SK-N-SH (cell line): ENCODE measurements at regions not wholly inside any gene's neighbourhood (a gene's known extent, or its start where the extent isn't known, plus 50 kb on each side); places are given as distances from the start of the nearest gene placed in this dataset.

Experiments
- CTCF ChIA-PET: fragments of 300-600, 350-600 bp; formaldehyde crosslinking; extraction: SDS; loops from one replicate; lab custom pipeline; 2021; lab: Yijun Ruan, JAX
- POLR2A ChIA-PET: fragments of 350-600 bp; sonication (Branson Sonifier 250); formaldehyde crosslinking; extraction: SDS; loops from one replicate; lab custom pipeline; 2020; ENCODE audit warnings: antibody characterized with exemption, inconsistent platforms; lab: Yijun Ruan, JAX
- DNase-seq: peaks from one replicate; pipeline ENCODE4 v3.0.0; 2012
- H2AFZ ChIP-seq: fragments of 200-600 bp; sonication (generic); 2 replicates; pipeline ENCODE4 v1.8.1; 2016; ENCODE audit warnings: antibody characterized with exemption, mild to moderate bottlenecking, low read depth
- H3F3A ChIP-seq: fragments of 200-600 bp; sonication (generic); replicated peaks from 2 replicates; pipeline ENCODE3; 2016; ENCODE audit warnings: antibody characterized with exemption, mild to moderate bottlenecking; ENCODE audit not compliant: insufficient read depth
- H3K27ac ChIP-seq, 2 experiments: fragments of 200-500 bp in 1 of 2; fragments of 200-600 bp in 1 of 2; sonication (Bioruptor generic) in 1 of 2; sonication (generic), shearing (Covaris generic) in 1 of 2; 2 replicates each; pipeline versions ENCODE4 v1.5.1 to v1.6.1; 2014 to 2016; ENCODE audit warnings: low read depth in 2 of 2, inconsistent platforms in 1 of 2, low read length in 1 of 2, mild to moderate bottlenecking in 1 of 2, mixed read lengths in 1 of 2
- H3K27me3 ChIP-seq: fragments of 200-600 bp; sonication (generic), shearing (Covaris generic); 2 replicates; pipeline ENCODE4 v1.6.1; 2016; ENCODE audit warnings: mixed run types; ENCODE audit not compliant: insufficient read depth
- H3K36me3 ChIP-seq, 2 experiments: fragments of 200-500 bp in 1 of 2; fragments of 200-600 bp in 1 of 2; sonication (Bioruptor generic) in 1 of 2; sonication (generic) in 1 of 2; replicated peaks in 1 of 2; 2 replicates each; pipeline versions ENCODE3 to v1.5.1; 2014 to 2016; ENCODE audit warnings: low read length in 1 of 2, mild to moderate bottlenecking in 1 of 2; ENCODE audit not compliant: insufficient read depth in 2 of 2, control insufficient read depth in 1 of 2
- H3K4me1 ChIP-seq, 2 experiments: fragments of 200-500 bp in 1 of 2; fragments of 200-600 bp in 1 of 2; sonication (Bioruptor generic) in 1 of 2; sonication (generic), shearing (Covaris generic) in 1 of 2; 2 replicates each; pipeline versions ENCODE4 v1.5.1 to v1.6.1; 2014 to 2016; ENCODE audit warnings: low read depth in 1 of 2, low read length in 1 of 2, mixed run types in 1 of 2; ENCODE audit not compliant: insufficient read depth in 2 of 2, control insufficient read depth in 1 of 2
- H3K4me2 ChIP-seq: fragments of 200-600 bp; sonication (generic), shearing (Covaris generic); 2 replicates; pipeline ENCODE4 v1.6.1; 2017; ENCODE audit warnings: mixed run types
- H3K4me3 ChIP-seq, 2 experiments: fragments of 200-500 bp in 1 of 2; fragments of 200-600 bp in 1 of 2; sonication (Bioruptor generic) in 1 of 2; sonication (generic), shearing (Covaris generic) in 1 of 2; 2 replicates each; pipeline versions ENCODE4 v1.5.1 to v1.8.1; 2014 to 2016; ENCODE audit warnings: low read depth in 2 of 2, inconsistent platforms in 1 of 2, low read length in 1 of 2, mild to moderate bottlenecking in 1 of 2, mixed read lengths in 1 of 2, moderate library complexity in 1 of 2
- H3K79me2 ChIP-seq: fragments of 200-600 bp; sonication (generic); 2 replicates; pipeline ENCODE4 v1.8.1; 2017; ENCODE audit warnings: mild to moderate bottlenecking; ENCODE audit not compliant: insufficient read depth
- H3K9ac ChIP-seq: fragments of 200-600 bp; sonication (generic); 2 replicates; pipeline ENCODE4 v1.6.1; 2017; ENCODE audit warnings: mixed run types
- H3K9me2 ChIP-seq: fragments of 200-600 bp; sonication (generic); 2 replicates; pipeline ENCODE4 v1.6.1; 2017; ENCODE audit warnings: mixed run types
- H3K9me3 ChIP-seq: fragments of 200-600 bp; sonication (generic); 2 replicates; pipeline ENCODE4 v1.6.1; 2017; ENCODE audit warnings: mixed run types, mild to moderate bottlenecking, moderate library complexity
- H4K20me1 ChIP-seq: fragments of 200-600 bp; sonication (generic); 2 replicates; pipeline ENCODE4 v1.6.1; 2017; ENCODE audit warnings: mild to moderate bottlenecking, mixed run types; ENCODE audit not compliant: insufficient read depth
- CHD2 ChIP-seq: fragments of 150-350 bp; IDR thresholded peaks from 2 replicates; pipeline ENCODE4 v1.6.1; 2018; ENCODE audit warnings: low read length; ENCODE audit not compliant: partially characterized antibody
- CTCF ChIP-seq: fragments of 200-600 bp; sonication (generic); IDR thresholded peaks from 2 replicates; pipeline ENCODE4 v1.6.1; 2017; ENCODE audit warnings: antibody characterized with exemption, mild to moderate bottlenecking, moderate library complexity
- EP300 ChIP-seq, 2 experiments: IDR thresholded peaks; 2 replicates each; pipeline versions ENCODE4 v1.4.0 to v1.6.1; 2012; ENCODE audit warnings: borderline replicate concordance in 1 of 2, low read depth in 1 of 2, low read length in 1 of 2
- EZH2phosphoT487 ChIP-seq: fragments of 200-600 bp; sonication (generic); IDR thresholded peaks from 2 replicates; pipeline ENCODE4 v1.6.1; 2017; ENCODE audit warnings: low read depth, mixed run types, mild to moderate bottlenecking, antibody characterized with exemption, moderate library complexity, borderline replicate concordance
- FOSL2 ChIP-seq: IDR thresholded peaks from 2 replicates; pipeline ENCODE4 v1.4.0; 2012; ENCODE audit warnings: low read depth, mild to moderate bottlenecking, moderate library complexity, borderline replicate concordance
- IRF3 ChIP-seq: fragments of 150-350 bp; IDR thresholded peaks from 2 replicates; pipeline ENCODE4 v1.6.1; 2016; ENCODE audit warnings: mild to moderate bottlenecking, low read depth, low read length
- POLR2AphosphoS5 ChIP-seq: IDR thresholded peaks from 2 replicates; pipeline ENCODE4 v1.6.1; 2012; ENCODE audit warnings: low read depth, low read length
- RFX5 ChIP-seq: IDR thresholded peaks from 2 replicates; pipeline ENCODE4 v1.6.1; 2012; ENCODE audit warnings: mild to moderate bottlenecking, improper control_type of control experiment, low read length
- TCF12 ChIP-seq: IDR thresholded peaks from 2 replicates; pipeline ENCODE4 v1.4.0; 2012
- TEAD4 ChIP-seq: IDR thresholded peaks from 2 replicates; pipeline ENCODE4 v1.4.0; 2012; ENCODE audit warnings: mild to moderate bottlenecking, borderline replicate concordance; ENCODE audit not compliant: insufficient read depth
- ZBTB33 ChIP-seq: IDR thresholded peaks from 2 replicates; pipeline ENCODE4 v1.4.0; 2012; ENCODE audit warnings: low read depth, borderline replicate concordance
- WGBS: methylation state at CpG from one replicate; pipeline ENCODE4 v1.1.6; 2017; ENCODE audit warnings: low lambda C conversion rate; 5-methylcytosine and 5-hydroxymethylcytosine counted together
- TF ChIP-seq, protein P1 (sequence below): IDR thresholded peaks from 2 replicates; pipeline ENCODE4 v1.4.0; 2012; ENCODE audit warnings: low read depth, borderline replicate concordance

- H3K79me2 ChIP-seq: no peaks in the 10 kb centered on the region
- peaks cover 0 to 4% of the 10 kb centered on the region in 2 experiments; a peak in 1 of 4 replicates for H3K4me1 ChIP-seq
- H3K27ac ChIP-seq: no peak overlapping the region; a peak in 1 of 4 replicates
- H3K9me3 ChIP-seq: no peaks in the 10 kb centered on the region
- 81% methylated on average over 1 of the region's 1 CpG for WGBS
- H3K27me3 ChIP-seq: no peaks in the 10 kb centered on the region
- POLR2A ChIA-PET: no interaction called here
- H3F3A ChIP-seq: no peaks in the 10 kb centered on the region
- H2AFZ ChIP-seq: no peak overlapping the region
- no peak overlapping the region for H3K4me2 ChIP-seq
- no peaks in the 10 kb centered on the region for H4K20me1 ChIP-seq
- H3K4me3 ChIP-seq: no peak overlapping the region
- TF ChIP-seq CHD2: no peak
- TF ChIP-seq RFX5: no peak
- no peak for TF ChIP-seq TEAD4
- TF ChIP-seq TCF12: 0 out of 2 replicates have a peak, but pooled peaks have one; percentile 1
- no peak for TF ChIP-seq EZH2phosphoT487
- no peak for TF ChIP-seq FOSL2
- H3K9me2 ChIP-seq: no peaks in the 10 kb centered on the region
- no peaks in the 10 kb centered on the region for H3K36me3 ChIP-seq
- no peak overlapping the region for H3K9ac ChIP-seq
- DNase-seq: no peak
- CTCF ChIA-PET: interaction anchor here (1.1 to 2.0 kb wide), 2 partner anchors 401 to 1741 kb away, joined by 3 to 6 read pairs; no protein-coding TSS in a partner anchor
Observed at GRCh38 chr4:137129845-137130244, 402.4 kb downstream of the PCDH18 start.

- Histone ChIP-seq H3K4me1 (peaks cover 0 to 8% of the 10 kb centered on the region in 2 experiments; a peak in 2 of 4 replicates), H2AFZ (no peak overlapping the region; the same call in 1 of the 2 replicates), H3K36me3 (no peaks in the 10 kb centered on the region), H3K9ac (no peak overlapping the region), H3K9me2 (no peaks in the 10 kb centered on the region), H3K79me2 (no peaks in the 10 kb centered on the region), H3K4me2 (no peak overlapping the region), H3K4me3 (no peak overlapping the region), H3K9me3 (no peaks in the 10 kb centered on the region), H3K27me3 (no peaks in the 10 kb centered on the region), H4K20me1 (no peaks in the 10 kb centered on the region), H3F3A (no peaks in the 10 kb centered on the region), H3K27ac (no peak overlapping the region)
- no peak for DNase-seq
- ChIA-PET POLR2A (no interaction called here), CTCF (interaction anchor here (1.1 kb wide), 1 partner anchor 1742 kb away, joined by 3 read pairs; no protein-coding TSS in a partner anchor)
- TF ChIP-seq IRF3 (no peak), EP300 (IDR thresholded peaks at IDR 0.05; ENCODE audit: borderline replicate concordance in 1 of 2, low read depth in 1 of 2, low read length in 1 of 2) (no peak)
- WGBS: 64% methylated on average over 3 of the region's 3 CpGs
Observed at GRCh38 chr4:137129441-137129840, 402.9 kb downstream of the PCDH18 start.

GRCh38 chr4:137125011-137125410 is 407.3 kb downstream of the PCDH18 start:
- POLR2A ChIA-PET: interaction anchor here (2.1 kb wide), 1 partner anchor 407 kb away, joined by 5 read pairs; the partner anchor contains the start of gene PCDH18
- no peak for DNase-seq
- no peak for TF ChIP-seq CTCF
- TF ChIP-seq POLR2AphosphoS5: no peak
- no peak for TF ChIP-seq ZBTB33
- TF ChIP-seq, protein P1, sequence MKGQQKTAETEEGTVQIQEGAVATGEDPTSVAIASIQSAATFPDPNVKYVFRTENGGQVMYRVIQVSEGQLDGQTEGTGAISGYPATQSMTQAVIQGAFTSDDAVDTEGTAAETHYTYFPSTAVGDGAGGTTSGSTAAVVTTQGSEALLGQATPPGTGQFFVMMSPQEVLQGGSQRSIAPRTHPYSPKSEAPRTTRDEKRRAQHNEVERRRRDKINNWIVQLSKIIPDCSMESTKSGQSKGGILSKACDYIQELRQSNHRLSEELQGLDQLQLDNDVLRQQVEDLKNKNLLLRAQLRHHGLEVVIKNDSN: no peak
- no peak for TF ChIP-seq IRF3

More at GRCh38 chr4:137125011-137125410, 407.3 kb downstream of the PCDH18 start:
- Histone ChIP-seq H3K9me3 (no peaks in the 10 kb centered on the region), H3F3A (no peaks in the 10 kb centered on the region), H4K20me1 (no peaks in the 10 kb centered on the region), H3K9me2 (no peaks in the 10 kb centered on the region), H3K9ac (no peak overlapping the region), H3K4me3 (no peak overlapping the region), H3K36me3 (no peaks in the 10 kb centered on the region), H2AFZ (0 out of 2 replicates have a peak overlapping the region, but pooled peaks have one; percentile 6), H3K4me1 (peaks cover 0 to 9% of the 10 kb centered on the region in 2 experiments; a peak in 2 of 4 replicates), H3K27ac (no peak overlapping the region), H3K79me2 (no peaks in the 10 kb centered on the region), H3K4me2 (0 out of 2 replicates have a peak overlapping the region, but pooled peaks have one; percentile 30), H3K27me3 (no peaks in the 10 kb centered on the region)
- CTCF ChIA-PET: interaction anchor here (0.5 to 2.5 kb wide), 29 partner anchors 13 to 1796 kb away, joined by 3 to 21 read pairs (median 4); partner anchors contain the start of gene PCDH18
- 69% methylated on average over 3 of the region's 3 CpGs for WGBS
